ENCODE measurements at regions not wholly inside any gene's neighbourhood (a gene's known extent, or its start where the extent isn't known, plus 50 kb on each side); places are given as distances from the start of the nearest gene placed in this dataset.

DNA sequence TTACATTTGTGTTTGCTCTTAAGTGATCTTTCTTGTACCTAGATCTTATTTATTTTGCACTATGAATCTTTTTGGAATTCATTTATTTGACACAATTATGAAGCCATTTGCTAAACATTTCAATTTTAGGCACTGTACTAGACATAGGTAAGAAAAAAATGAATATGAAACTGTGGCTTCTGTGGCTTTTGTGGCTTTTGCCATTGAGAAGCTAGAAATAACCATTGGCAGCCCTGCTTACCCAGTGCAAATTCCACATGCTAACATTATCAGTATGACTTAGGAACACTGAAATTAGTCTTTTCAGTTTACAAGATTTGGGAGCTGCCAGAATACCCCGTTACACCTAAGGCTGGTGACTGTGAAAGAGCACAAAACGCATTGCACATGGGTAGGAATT lies 60.1 kb downstream of the FSCB start:
- TF ChIP-seq, protein P1, sequence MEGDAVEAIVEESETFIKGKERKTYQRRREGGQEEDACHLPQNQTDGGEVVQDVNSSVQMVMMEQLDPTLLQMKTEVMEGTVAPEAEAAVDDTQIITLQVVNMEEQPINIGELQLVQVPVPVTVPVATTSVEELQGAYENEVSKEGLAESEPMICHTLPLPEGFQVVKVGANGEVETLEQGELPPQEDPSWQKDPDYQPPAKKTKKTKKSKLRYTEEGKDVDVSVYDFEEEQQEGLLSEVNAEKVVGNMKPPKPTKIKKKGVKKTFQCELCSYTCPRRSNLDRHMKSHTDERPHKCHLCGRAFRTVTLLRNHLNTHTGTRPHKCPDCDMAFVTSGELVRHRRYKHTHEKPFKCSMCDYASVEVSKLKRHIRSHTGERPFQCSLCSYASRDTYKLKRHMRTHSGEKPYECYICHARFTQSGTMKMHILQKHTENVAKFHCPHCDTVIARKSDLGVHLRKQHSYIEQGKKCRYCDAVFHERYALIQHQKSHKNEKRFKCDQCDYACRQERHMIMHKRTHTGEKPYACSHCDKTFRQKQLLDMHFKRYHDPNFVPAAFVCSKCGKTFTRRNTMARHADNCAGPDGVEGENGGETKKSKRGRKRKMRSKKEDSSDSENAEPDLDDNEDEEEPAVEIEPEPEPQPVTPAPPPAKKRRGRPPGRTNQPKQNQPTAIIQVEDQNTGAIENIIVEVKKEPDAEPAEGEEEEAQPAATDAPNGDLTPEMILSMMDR (IDR thresholded peaks at IDR 0.05) = no peak
- TF ChIP-seq EZH2phosphoT487 (IDR thresholded peaks at IDR 0.05; ENCODE audit: borderline replicate concordance, low read depth) (no peak), TAF1 (IDR thresholded peaks at IDR 0.05; ENCODE audit: borderline replicate concordance, low read depth, low read length) (no peak), POLR2AphosphoS5 (IDR thresholded peaks at IDR 0.05; ENCODE audit: low read depth, low read length) (no peak), SIN3A (IDR thresholded peaks at IDR 0.05; ENCODE audit: borderline replicate concordance, low read depth, low read length) (no peak), EP300 (IDR thresholded peaks at IDR 0.05; ENCODE audit: borderline replicate concordance in 1 of 2, low read depth in 1 of 2, low read length in 1 of 2) (no peak), RAD21 (IDR thresholded peaks at IDR 0.05; ENCODE audit: low read length) (no peak), SMC3 (IDR thresholded peaks at IDR 0.05; ENCODE audit: low read depth, low read length) (no peak), RFX5 (IDR thresholded peaks at IDR 0.05; ENCODE audit: low read length) (no peak), FOXJ3 (CRISPR knock-in tag; IDR thresholded peaks at IDR 0.05) (no peak), YY1 (IDR thresholded peaks at IDR 0.05; ENCODE audit: low read depth) (no peak), GABPA (IDR thresholded peaks at IDR 0.05; ENCODE audit: low read depth) (no peak)
- TF ChIP-seq, protein P2, sequence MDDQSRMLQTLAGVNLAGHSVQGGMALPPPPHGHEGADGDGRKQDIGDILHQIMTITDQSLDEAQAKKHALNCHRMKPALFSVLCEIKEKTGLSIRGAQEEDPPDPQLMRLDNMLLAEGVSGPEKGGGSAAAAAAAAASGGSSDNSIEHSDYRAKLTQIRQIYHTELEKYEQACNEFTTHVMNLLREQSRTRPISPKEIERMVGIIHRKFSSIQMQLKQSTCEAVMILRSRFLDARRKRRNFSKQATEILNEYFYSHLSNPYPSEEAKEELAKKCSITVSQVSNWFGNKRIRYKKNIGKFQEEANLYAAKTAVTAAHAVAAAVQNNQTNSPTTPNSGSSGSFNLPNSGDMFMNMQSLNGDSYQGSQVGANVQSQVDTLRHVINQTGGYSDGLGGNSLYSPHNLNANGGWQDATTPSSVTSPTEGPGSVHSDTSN (IDR thresholded peaks at IDR 0.05) = no peak
- TF ChIP-seq, protein P3, sequence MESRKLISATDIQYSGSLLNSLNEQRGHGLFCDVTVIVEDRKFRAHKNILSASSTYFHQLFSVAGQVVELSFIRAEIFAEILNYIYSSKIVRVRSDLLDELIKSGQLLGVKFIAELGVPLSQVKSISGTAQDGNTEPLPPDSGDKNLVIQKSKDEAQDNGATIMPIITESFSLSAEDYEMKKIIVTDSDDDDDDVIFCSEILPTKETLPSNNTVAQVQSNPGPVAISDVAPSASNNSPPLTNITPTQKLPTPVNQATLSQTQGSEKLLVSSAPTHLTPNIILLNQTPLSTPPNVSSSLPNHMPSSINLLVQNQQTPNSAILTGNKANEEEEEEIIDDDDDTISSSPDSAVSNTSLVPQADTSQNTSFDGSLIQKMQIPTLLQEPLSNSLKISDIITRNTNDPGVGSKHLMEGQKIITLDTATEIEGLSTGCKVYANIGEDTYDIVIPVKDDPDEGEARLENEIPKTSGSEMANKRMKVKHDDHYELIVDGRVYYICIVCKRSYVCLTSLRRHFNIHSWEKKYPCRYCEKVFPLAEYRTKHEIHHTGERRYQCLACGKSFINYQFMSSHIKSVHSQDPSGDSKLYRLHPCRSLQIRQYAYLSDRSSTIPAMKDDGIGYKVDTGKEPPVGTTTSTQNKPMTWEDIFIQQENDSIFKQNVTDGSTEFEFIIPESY (IDR thresholded peaks at IDR 0.05; ENCODE audit: borderline replicate concordance, low read depth) = no peak

Data from SK-N-SH (cell line).